ENCODE measurements at regions not wholly inside any gene's neighbourhood (a gene's known extent, or its start where the extent isn't known, plus 50 kb on each side); places are given as distances from the start of the nearest gene placed in this dataset.

GRCh38 chr3:153392363-153392762 is 230.3 kb downstream of the RAP2B start:
- TF ChIP-seq POLR2A (IDR thresholded peaks at IDR 0.05; ENCODE audit: low read depth) (no peak), EP300 (IDR thresholded peaks at IDR 0.05) (no peak)

All from esophagus muscularis mucosa (tissue), 2 donors.